Peyer's patch (tissue), 4 donors: ENCODE measurements at regions not wholly inside any gene's neighbourhood (a gene's known extent, or its start where the extent isn't known, plus 50 kb on each side); places are given as distances from the start of the nearest gene placed in this dataset.

ENCODE experiments used
- POLR2A ChIP-seq, 2 donors: fragments of 450-650 bp; IDR thresholded peaks; one replicate each; pipeline ENCODE4 v1.5.1; 2017; ENCODE audit warnings: antibody characterized with exemption in 2 of 2, mild to moderate bottlenecking in 2 of 2, moderate library complexity in 2 of 2
- TF ChIP-seq, protein P1 (sequence below), 6 experiments: fragments of 450-650 bp in 4 of 6; fragments of 200-600 bp in 2 of 6; sonication (generic) in 1 of 6; IDR thresholded peaks; one replicate each; pipeline ENCODE4 v1.5.1; 2017 to 2019; ENCODE audit warnings: antibody characterized with exemption in 6 of 6, mild to moderate bottlenecking in 3 of 6, moderate library complexity in 1 of 6

GRCh38 chr12:13581031-13581430, 384.5 kb downstream of the EMP1 start:
- TF ChIP-seq, protein P1, sequence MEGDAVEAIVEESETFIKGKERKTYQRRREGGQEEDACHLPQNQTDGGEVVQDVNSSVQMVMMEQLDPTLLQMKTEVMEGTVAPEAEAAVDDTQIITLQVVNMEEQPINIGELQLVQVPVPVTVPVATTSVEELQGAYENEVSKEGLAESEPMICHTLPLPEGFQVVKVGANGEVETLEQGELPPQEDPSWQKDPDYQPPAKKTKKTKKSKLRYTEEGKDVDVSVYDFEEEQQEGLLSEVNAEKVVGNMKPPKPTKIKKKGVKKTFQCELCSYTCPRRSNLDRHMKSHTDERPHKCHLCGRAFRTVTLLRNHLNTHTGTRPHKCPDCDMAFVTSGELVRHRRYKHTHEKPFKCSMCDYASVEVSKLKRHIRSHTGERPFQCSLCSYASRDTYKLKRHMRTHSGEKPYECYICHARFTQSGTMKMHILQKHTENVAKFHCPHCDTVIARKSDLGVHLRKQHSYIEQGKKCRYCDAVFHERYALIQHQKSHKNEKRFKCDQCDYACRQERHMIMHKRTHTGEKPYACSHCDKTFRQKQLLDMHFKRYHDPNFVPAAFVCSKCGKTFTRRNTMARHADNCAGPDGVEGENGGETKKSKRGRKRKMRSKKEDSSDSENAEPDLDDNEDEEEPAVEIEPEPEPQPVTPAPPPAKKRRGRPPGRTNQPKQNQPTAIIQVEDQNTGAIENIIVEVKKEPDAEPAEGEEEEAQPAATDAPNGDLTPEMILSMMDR (IDR thresholded peaks at IDR 0.05): no peak
- TF ChIP-seq POLR2A (IDR thresholded peaks at IDR 0.05): no peak
